Mesothelial cell of epicardium (in vitro differentiated cells): ENCODE measurements at regions not wholly inside any gene's neighbourhood (a gene's known extent, or its start where the extent isn't known, plus 50 kb on each side); places are given as distances from the start of the nearest gene placed in this dataset.

Experiments used
- DNase-seq, 2 experiments: peaks; one replicate each; pipeline ENCODE4 v3.0.0; 2021; ENCODE audit warnings: low spot score in 2 of 2; ENCODE audit not compliant: unreplicated experiment in 2 of 2
- H3K27ac Mint-ChIP-seq: 2 replicates; pipeline ENCODE4 v1.8.0; 2021; ENCODE audit warnings: mixed read lengths
- H3K27me3 Mint-ChIP-seq: 2 replicates; pipeline ENCODE4 v1.8.0; 2021; ENCODE audit warnings: low read depth, mixed read lengths
- H3K36me3 Mint-ChIP-seq: 2 replicates; pipeline ENCODE4 v1.8.0; 2021; ENCODE audit warnings: mixed read lengths
- H3K4me1 Mint-ChIP-seq: 2 replicates; pipeline ENCODE4 v1.8.0; 2021; ENCODE audit warnings: mixed read lengths
- H3K4me3 Mint-ChIP-seq: 2 replicates; pipeline ENCODE4 v1.8.0; 2021; ENCODE audit warnings: mild to moderate bottlenecking, moderate library complexity, mixed read lengths
- H3K9me3 Mint-ChIP-seq: 2 replicates; pipeline ENCODE4 v1.8.0; 2021; ENCODE audit warnings: mixed read lengths
- TF ChIP-seq, protein P1 (sequence below): fragments of 200-600 bp; sonication (generic); IDR thresholded peaks from one replicate; pipeline ENCODE4 v1.5.0; 2021; ENCODE audit warnings: antibody characterized with exemption; ENCODE audit not compliant: unreplicated experiment

GRCh38 chr15:91717811-91718210 is 135.7 kb upstream of the SLCO3A1 start:
- H3K9me3 Mint-ChIP-seq = no peaks in the 10 kb centered on the region
- DNase-seq = no peak
- H3K27me3 Mint-ChIP-seq = peaks cover 78% of the 10 kb centered on the region
- no peaks in the 10 kb centered on the region for H3K4me1 Mint-ChIP-seq
- no peaks in the 10 kb centered on the region for H3K36me3 Mint-ChIP-seq
- no peak overlapping the region for H3K27ac Mint-ChIP-seq
- no peak overlapping the region for H3K4me3 Mint-ChIP-seq
- TF ChIP-seq, protein P1, sequence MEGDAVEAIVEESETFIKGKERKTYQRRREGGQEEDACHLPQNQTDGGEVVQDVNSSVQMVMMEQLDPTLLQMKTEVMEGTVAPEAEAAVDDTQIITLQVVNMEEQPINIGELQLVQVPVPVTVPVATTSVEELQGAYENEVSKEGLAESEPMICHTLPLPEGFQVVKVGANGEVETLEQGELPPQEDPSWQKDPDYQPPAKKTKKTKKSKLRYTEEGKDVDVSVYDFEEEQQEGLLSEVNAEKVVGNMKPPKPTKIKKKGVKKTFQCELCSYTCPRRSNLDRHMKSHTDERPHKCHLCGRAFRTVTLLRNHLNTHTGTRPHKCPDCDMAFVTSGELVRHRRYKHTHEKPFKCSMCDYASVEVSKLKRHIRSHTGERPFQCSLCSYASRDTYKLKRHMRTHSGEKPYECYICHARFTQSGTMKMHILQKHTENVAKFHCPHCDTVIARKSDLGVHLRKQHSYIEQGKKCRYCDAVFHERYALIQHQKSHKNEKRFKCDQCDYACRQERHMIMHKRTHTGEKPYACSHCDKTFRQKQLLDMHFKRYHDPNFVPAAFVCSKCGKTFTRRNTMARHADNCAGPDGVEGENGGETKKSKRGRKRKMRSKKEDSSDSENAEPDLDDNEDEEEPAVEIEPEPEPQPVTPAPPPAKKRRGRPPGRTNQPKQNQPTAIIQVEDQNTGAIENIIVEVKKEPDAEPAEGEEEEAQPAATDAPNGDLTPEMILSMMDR = no peak

GRCh38 chr15:91723959-91724358 is 129.5 kb upstream of the SLCO3A1 start:
- TF ChIP-seq, protein P1 = no peak
- Mint-ChIP-seq H3K27me3 (peaks cover 52% of the 10 kb centered on the region), H3K4me3 (no peak overlapping the region), H3K9me3 (peaks cover 15% of the 10 kb centered on the region), H3K4me1 (no peaks in the 10 kb centered on the region), H3K27ac (no peak overlapping the region), H3K36me3 (no peaks in the 10 kb centered on the region)
- no peak for DNase-seq

- TF ChIP-seq, protein P1 = no peak
- no peak for DNase-seq
- H3K9me3 Mint-ChIP-seq = peaks cover 10% of the 10 kb centered on the region
- no peaks in the 10 kb centered on the region for H3K36me3 Mint-ChIP-seq
- no peaks in the 10 kb centered on the region for H3K4me1 Mint-ChIP-seq
- no peak overlapping the region for H3K27ac Mint-ChIP-seq
- H3K4me3 Mint-ChIP-seq = no peak overlapping the region
- H3K27me3 Mint-ChIP-seq = peaks cover 67% of the 10 kb centered on the region
Observed at GRCh38 chr15:91733661-91734060, 119.8 kb upstream of the SLCO3A1 start.

- H3K27ac Mint-ChIP-seq = no peak overlapping the region
- H3K9me3 Mint-ChIP-seq = no peaks in the 10 kb centered on the region
- no peak overlapping the region for H3K4me3 Mint-ChIP-seq
Observed at GRCh38 chr15:91737151-91737818, 116.2 kb upstream of the SLCO3A1 start.

DNA sequence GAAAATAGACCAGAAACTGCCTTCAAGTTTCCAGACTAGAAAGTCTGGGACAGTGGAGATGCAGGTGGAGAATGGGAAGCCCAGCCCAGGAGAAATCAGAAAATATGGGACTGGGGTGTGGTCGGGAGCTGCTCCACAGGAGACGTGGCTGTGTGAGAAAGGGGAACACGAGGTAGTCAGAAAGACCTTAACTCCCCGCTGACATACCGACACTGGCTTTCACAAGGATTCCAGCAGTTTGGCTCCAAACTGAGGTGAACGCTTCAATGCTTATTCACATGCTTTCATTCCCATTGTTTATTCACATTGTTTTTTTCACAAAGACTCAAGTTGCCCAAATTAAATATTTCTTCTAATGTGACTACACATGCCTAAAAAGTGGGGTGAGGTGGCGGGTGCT is 111.5 kb upstream of the SLCO3A1 start:
- Mint-ChIP-seq H3K9me3 (no peaks in the 10 kb centered on the region), H3K27me3 (peaks cover 62% of the 10 kb centered on the region), H3K27ac (no peak overlapping the region), H3K4me1 (no peaks in the 10 kb centered on the region), H3K4me3 (no peak overlapping the region), H3K36me3 (no peaks in the 10 kb centered on the region)
- TF ChIP-seq, protein P1 = no peak
- DNase-seq = no peak

More at GRCh38 chr15:91737151-91737818, 116.2 kb upstream of the SLCO3A1 start:
- TF ChIP-seq, protein P1 = no peak
- Mint-ChIP-seq H3K36me3 (no peaks in the 10 kb centered on the region), H3K27me3 (peaks cover 72% of the 10 kb centered on the region), H3K4me1 (no peaks in the 10 kb centered on the region)
- DNase-seq = no peak
